Osteocyte (in vitro differentiated cells): ENCODE measurements at regions not wholly inside any gene's neighbourhood (a gene's known extent, or its start where the extent isn't known, plus 50 kb on each side); places are given as distances from the start of the nearest gene placed in this dataset.

Experiments used
- DNase-seq: peaks from one replicate; pipeline ENCODE4 v3.0.0; 2021; ENCODE audit warnings: mixed read lengths; ENCODE audit not compliant: unreplicated experiment; ENCODE audit errors: extremely low spot score
- H3K27ac Mint-ChIP-seq: one replicate; pipeline ENCODE4 v1.8.0; 2021; ENCODE audit warnings: mild to moderate bottlenecking, mixed read lengths; ENCODE audit not compliant: unreplicated experiment
- H3K27me3 Mint-ChIP-seq: one replicate; pipeline ENCODE4 v1.8.0; 2021; ENCODE audit warnings: mixed read lengths; ENCODE audit not compliant: unreplicated experiment
- H3K36me3 Mint-ChIP-seq: one replicate; pipeline ENCODE4 v1.8.0; 2021; ENCODE audit warnings: mixed read lengths; ENCODE audit not compliant: unreplicated experiment
- H3K4me1 Mint-ChIP-seq: one replicate; pipeline ENCODE4 v1.8.0; 2021; ENCODE audit warnings: mixed read lengths; ENCODE audit not compliant: unreplicated experiment
- H3K4me3 Mint-ChIP-seq: one replicate; pipeline ENCODE4 v1.8.0; 2021; ENCODE audit warnings: mild to moderate bottlenecking, moderate library complexity, mixed read lengths; ENCODE audit not compliant: unreplicated experiment
- H3K9me3 Mint-ChIP-seq: one replicate; pipeline ENCODE4 v1.8.0; 2021; ENCODE audit warnings: mixed read lengths; ENCODE audit not compliant: unreplicated experiment
- TF ChIP-seq, protein P1 (sequence below): fragments of 200-600 bp; sonication (generic); IDR thresholded peaks from 2 replicates; pipeline ENCODE4 v1.5.0; 2021; ENCODE audit warnings: antibody characterized with exemption, mild to moderate bottlenecking, moderate library complexity

DNA sequence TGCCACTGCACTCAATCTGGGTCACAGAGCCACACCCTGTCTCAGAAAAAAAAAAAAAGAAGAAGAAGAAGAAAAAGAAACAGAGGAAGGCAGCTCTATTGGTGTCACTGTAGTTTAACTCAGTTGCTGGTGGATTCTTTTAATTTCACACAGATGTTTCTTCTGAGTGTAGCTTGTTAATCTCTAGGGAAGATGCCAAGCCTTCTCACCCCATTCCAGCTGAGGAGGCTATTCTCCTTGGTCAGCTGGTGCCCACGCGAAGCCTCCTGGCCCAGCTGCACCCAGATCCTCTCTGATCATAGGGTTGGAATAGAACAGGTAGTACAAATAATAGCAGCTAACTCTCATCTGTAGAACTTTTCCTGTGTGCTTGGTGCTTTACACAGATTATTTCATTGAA, 113.8 kb upstream of the SPRY4 start:
- Mint-ChIP-seq H3K36me3 (no peaks in the 10 kb centered on the region), H3K27ac (no peak overlapping the region), H3K27me3 (peaks cover 5% of the 10 kb centered on the region), H3K9me3 (no peaks in the 10 kb centered on the region), H3K4me1 (peaks cover 18% of the 10 kb centered on the region), H3K4me3 (no peak overlapping the region)
- TF ChIP-seq, protein P1, sequence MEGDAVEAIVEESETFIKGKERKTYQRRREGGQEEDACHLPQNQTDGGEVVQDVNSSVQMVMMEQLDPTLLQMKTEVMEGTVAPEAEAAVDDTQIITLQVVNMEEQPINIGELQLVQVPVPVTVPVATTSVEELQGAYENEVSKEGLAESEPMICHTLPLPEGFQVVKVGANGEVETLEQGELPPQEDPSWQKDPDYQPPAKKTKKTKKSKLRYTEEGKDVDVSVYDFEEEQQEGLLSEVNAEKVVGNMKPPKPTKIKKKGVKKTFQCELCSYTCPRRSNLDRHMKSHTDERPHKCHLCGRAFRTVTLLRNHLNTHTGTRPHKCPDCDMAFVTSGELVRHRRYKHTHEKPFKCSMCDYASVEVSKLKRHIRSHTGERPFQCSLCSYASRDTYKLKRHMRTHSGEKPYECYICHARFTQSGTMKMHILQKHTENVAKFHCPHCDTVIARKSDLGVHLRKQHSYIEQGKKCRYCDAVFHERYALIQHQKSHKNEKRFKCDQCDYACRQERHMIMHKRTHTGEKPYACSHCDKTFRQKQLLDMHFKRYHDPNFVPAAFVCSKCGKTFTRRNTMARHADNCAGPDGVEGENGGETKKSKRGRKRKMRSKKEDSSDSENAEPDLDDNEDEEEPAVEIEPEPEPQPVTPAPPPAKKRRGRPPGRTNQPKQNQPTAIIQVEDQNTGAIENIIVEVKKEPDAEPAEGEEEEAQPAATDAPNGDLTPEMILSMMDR = no peak
- no peak for DNase-seq

DNA sequence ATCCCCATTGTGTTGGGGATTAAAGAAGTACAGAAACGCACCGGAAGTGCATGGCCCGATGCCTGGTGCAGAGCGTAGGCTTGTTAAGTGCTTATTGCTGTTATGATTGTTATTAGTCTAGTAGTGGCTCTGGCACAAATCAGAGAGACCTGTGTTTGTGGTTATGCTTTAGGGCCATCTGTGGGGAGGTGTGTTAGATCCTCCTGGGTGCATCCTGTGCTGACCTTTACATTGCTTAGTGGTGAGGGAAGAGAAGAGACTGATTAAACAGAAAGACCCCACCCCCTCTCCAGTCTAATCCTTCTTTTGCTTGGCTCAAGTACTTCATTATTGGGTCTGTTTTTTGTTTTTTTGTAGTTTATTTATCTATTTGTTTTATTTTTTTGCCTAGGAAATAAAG, 112.7 kb upstream of the SPRY4 start:
- H3K9me3 Mint-ChIP-seq = no peaks in the 10 kb centered on the region
- no peaks in the 10 kb centered on the region for H3K36me3 Mint-ChIP-seq
- no peak overlapping the region for H3K27ac Mint-ChIP-seq
- no peak for DNase-seq
- TF ChIP-seq, protein P1 = no peak
- no peak overlapping the region for H3K4me3 Mint-ChIP-seq
- peaks cover 22% of the 10 kb centered on the region for H3K4me1 Mint-ChIP-seq
- peaks cover 8% of the 10 kb centered on the region for H3K27me3 Mint-ChIP-seq

DNA sequence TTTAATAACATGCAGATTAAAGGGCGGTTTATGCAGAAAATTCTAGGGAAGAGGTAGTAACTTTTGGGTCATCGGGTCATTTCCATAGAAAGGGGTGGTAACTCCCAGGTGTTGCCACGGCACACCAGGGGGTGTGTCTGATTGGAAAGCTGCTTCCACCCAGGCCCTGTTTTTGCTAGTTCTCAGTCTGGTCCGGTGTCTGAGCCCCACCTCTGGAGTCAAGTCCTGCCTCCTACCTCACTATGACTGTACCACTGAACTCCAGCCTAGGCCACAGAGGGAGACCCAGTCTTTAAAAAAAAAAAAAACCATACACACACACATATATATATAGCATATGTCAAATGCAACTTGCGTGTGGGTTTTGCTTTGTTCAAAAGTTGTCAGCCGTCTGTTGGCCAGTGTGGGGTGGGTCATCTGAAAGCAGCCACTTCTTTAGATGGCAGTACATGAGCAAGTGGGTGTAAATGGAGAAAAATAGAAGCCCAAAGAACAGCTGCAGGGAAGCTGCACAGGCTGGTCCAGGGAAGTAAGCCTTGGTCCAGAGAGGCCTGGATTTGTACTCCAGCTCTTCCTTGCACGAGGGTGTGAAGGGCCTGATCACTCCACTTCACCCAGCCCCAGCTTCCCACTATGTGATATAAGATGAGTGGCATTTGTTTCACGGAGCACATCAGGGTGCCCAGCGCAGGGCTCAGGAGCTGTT, 110.7 kb upstream of the SPRY4 start:
- TF ChIP-seq, protein P1 = no peak
- no peak overlapping the region for H3K4me3 Mint-ChIP-seq
- H3K9me3 Mint-ChIP-seq = no peaks in the 10 kb centered on the region
- no peaks in the 10 kb centered on the region for H3K36me3 Mint-ChIP-seq
- peaks cover 25% of the 10 kb centered on the region for H3K4me1 Mint-ChIP-seq
- peaks cover 4% of the 10 kb centered on the region for H3K27me3 Mint-ChIP-seq
- no peak for DNase-seq
- H3K27ac Mint-ChIP-seq = no peak overlapping the region

DNA sequence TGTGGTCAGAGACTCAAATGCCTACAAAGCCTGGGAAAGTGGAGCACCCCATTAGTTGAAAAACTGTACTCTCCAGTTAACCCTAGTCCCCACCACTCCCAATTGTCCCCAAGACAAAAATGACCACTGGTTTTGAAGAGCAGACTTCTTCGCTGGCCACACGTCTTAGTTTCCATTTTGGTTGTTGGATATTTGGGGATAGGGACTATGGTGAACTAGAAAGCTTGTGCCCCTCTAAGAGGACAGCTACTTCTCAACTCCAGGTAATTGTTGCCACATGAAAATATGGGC, 109.4 kb upstream of the SPRY4 start:
- H3K9me3 Mint-ChIP-seq = no peaks in the 10 kb centered on the region
- H3K27me3 Mint-ChIP-seq = peaks cover 4% of the 10 kb centered on the region
- H3K4me1 Mint-ChIP-seq = peaks cover 24% of the 10 kb centered on the region
- no peak overlapping the region for H3K4me3 Mint-ChIP-seq
- peak overlapping the region; percentile 24 for H3K27ac Mint-ChIP-seq
- TF ChIP-seq, protein P1 = no peak
- no peaks in the 10 kb centered on the region for H3K36me3 Mint-ChIP-seq
- DNase-seq = no peak

DNA sequence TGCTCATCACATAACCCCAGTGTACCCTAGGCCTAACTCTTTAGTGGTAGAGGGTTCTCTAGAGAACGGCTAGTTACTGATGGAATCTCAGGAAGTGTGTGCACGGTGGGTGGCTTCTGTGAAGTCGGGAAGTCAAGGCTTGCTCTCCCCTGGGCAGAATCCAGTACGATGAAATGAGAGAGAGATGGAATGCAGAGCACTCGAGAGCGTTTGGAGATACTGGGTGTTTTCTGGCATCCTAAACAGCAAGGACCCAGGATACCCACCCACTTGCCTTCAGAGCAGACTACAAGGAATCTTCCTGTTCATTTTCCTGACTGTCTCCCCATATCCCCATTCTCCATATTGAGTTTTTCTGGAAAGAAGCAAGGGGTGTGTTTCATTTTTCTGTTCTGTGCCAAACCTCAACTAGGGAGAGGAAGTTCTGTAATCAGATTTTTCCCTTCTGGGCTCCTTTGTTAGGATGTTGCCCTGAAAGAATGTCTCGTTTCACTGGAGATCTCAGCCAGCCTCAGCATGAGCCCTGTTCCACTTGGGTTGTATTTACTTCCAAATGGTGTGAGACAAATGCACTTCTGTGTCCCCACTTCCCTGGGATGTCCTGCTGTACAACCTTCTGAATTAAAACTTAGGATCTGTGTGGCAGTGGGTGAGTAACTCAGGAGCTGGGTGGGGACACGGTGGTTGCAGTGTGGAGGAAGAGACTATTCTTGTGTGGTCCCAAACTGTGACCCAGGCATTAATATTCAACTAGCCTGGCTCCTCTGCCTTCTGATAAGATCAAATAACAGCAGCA, 108.9 kb upstream of the SPRY4 start:
- H3K9me3 Mint-ChIP-seq = no peaks in the 10 kb centered on the region
- peaks cover 18% of the 10 kb centered on the region for H3K4me1 Mint-ChIP-seq
- H3K36me3 Mint-ChIP-seq = no peaks in the 10 kb centered on the region
- H3K27me3 Mint-ChIP-seq = peaks cover 4% of the 10 kb centered on the region
- TF ChIP-seq, protein P1 = no peak
- DNase-seq = no peak
- H3K27ac Mint-ChIP-seq = peak overlapping the region; percentile 24
- no peak overlapping the region for H3K4me3 Mint-ChIP-seq
